Activated CD4-positive, alpha-beta T cell treated with anti-CD3 and anti-CD28 coated beads for 24 hours (primary cell): ENCODE measurements at regions not wholly inside any gene's neighbourhood (a gene's known extent, or its start where the extent isn't known, plus 50 kb on each side); places are given as distances from the start of the nearest gene placed in this dataset.
"Not testable (repeated sequence)": the region's sequence is repeated elsewhere in the genome, so short reads cannot be mapped to it uniquely, and the experiment has no call there.

Source experiments
- DNase-seq, 2 donors: peaks; one replicate each; pipeline ENCODE4 v3.0.0-alpha.2; 2020; ENCODE audit warnings: low read depth in 2 of 2

GRCh38 chr5:110248921-110249320, 477.6 kb downstream of the TMEM232 start:
- DNase-seq, result no peak

GRCh38 chr5:110250355-110250754, 476.1 kb downstream of the TMEM232 start:
- no peak for DNase-seq

GRCh38 chr5:110250755-110251154, 475.7 kb downstream of the TMEM232 start:
- no peak for DNase-seq

- no peak for DNase-seq
Observed at GRCh38 chr5:110251366-110251765, 475.1 kb downstream of the TMEM232 start.

GRCh38 chr5:110255194-110255593, 471.3 kb downstream of the TMEM232 start:
- no peak for DNase-seq

- no peak for DNase-seq
Observed at GRCh38 chr5:110256298-110256697, 470.2 kb downstream of the TMEM232 start.

- DNase-seq, result no peak
Observed at GRCh38 chr5:110257971-110258370, 468.5 kb downstream of the TMEM232 start.

- DNase-seq, result no peak
Observed at GRCh38 chr5:110258460-110259216, 467.8 kb downstream of the TMEM232 start.

GRCh38 chr5:110262749-110263148, 463.7 kb downstream of the TMEM232 start:
- no peak for DNase-seq

GRCh38 chr5:110264661-110265060, 461.8 kb downstream of the TMEM232 start:
- no peak for DNase-seq

- no peak for DNase-seq
Observed at GRCh38 chr5:110265162-110265561, 461.3 kb downstream of the TMEM232 start.

GRCh38 chr5:110267714-110268113, 458.8 kb downstream of the TMEM232 start:
- DNase-seq, result no peak

- DNase-seq, result no peak
Observed at GRCh38 chr5:110268283-110268682, 458.2 kb downstream of the TMEM232 start.

GRCh38 chr5:110268985-110269384, 457.5 kb downstream of the TMEM232 start:
- DNase-seq, result no peak

GRCh38 chr5:110269478-110270142, 456.9 kb downstream of the TMEM232 start:
- no peak for DNase-seq

GRCh38 chr5:110275878-110276277, 450.6 kb downstream of the TMEM232 start:
- no peak for DNase-seq

- not testable (repeated sequence) for DNase-seq
Observed at GRCh38 chr5:110278449-110278848, 448.0 kb downstream of the TMEM232 start.

GRCh38 chr5:110284121-110284520, 442.4 kb downstream of the TMEM232 start:
- DNase-seq, result not testable (repeated sequence)

- DNase-seq, result no peak
Observed at GRCh38 chr5:110288766-110289511, 437.5 kb downstream of the TMEM232 start.

GRCh38 chr5:110289512-110289810, 437.0 kb downstream of the TMEM232 start:
- DNase-seq, result no peak

- no peak for DNase-seq
Observed at GRCh38 chr5:110290542-110290941, 435.9 kb downstream of the TMEM232 start.

- no peak for DNase-seq
Observed at GRCh38 chr5:110294281-110294680, 432.2 kb downstream of the TMEM232 start.

GRCh38 chr5:110297152-110297670, 429.3 kb downstream of the TMEM232 start:
- DNase-seq, result no peak
